HG03159 (cell line): ENCODE measurements at regions not wholly inside any gene's neighbourhood (a gene's known extent, or its start where the extent isn't known, plus 50 kb on each side); places are given as distances from the start of the nearest gene placed in this dataset.
"Not testable (repeated sequence)": the region's sequence is repeated elsewhere in the genome, so short reads cannot be mapped to it uniquely, and the experiment has no call there.

ENCODE experiments used
- ATAC-seq: cut with Tn5 transposase; IDR thresholded peaks from one replicate; pipeline ENCODE4 v1.9.1; 2021; ENCODE audit warnings: mild to moderate bottlenecking, moderate library complexity; ENCODE audit not compliant: unreplicated experiment

DNA sequence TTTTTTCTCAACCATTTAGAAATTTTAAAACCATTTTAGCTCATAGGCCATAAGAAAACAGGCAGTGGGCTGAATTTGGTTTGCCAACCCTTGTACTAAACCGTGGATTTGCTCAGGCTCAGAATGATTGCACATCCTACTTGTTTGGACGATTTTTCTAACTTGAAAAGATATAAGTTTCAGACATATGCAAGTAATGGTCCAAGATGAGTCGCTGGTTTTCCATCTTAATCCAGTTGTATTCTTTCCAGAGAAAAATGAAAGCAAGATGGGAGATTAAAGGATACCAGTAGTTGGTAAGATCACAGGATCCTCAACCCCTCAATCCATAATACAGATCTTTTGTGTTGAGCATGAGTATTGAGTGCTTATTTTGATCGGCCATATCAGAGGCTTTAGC is 250.9 kb downstream of the TINAG start:
- ATAC-seq: no peak

GRCh38 chr6:54564188-54564587 is 255.9 kb downstream of the TINAG start:
- ATAC-seq: not testable (repeated sequence)

- no peak for ATAC-seq
Observed at GRCh38 chr6:54574671-54575070, 266.4 kb downstream of the TINAG start.

- ATAC-seq: no peak
Observed at GRCh38 chr6:54578261-54578660, 268.3 kb upstream of the FAM83B start.

GRCh38 chr6:54579011-54579410 is 267.6 kb upstream of the FAM83B start:
- ATAC-seq: no peak

DNA sequence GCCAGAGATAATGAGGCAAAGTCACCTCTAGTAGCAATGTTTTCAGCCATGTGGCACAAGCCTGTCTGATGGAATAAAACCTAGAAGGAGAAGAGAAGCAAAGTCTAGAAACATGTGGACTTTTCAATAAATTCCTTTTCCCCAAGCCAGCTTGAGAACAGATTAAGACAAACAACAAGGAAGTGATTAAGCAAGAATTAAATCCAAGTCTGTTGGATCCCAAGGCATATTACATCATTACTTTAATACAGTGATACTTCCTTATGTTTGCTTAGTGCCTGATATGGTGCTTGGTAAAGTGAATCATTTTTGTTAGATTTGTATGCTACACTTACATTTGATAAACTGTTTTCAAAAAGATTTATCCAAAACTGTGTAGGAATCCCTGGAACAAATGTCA is 260.3 kb upstream of the FAM83B start:
- ATAC-seq: no peak

DNA sequence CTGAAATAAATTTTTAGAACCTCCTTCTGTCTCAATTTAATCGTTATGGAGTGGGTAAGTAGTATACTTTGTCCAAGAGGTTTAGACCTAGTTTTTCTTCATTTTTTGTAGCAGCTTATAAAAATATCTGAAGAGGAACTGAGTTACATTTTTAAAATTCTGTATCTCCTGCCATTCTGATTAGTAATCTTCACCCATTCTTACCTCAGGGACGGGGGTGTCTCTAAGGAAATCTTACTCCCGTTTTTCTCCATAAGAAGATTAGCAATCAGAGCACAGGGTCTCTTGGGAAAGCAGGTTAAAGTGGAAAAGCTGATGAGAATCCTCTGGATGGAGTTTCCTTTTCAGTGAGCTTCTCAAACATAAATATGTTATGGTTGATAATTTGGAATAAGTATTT is 259.3 kb upstream of the FAM83B start:
- ATAC-seq: no peak

- no peak for ATAC-seq
Observed at GRCh38 chr6:54588176-54588575, 258.4 kb upstream of the FAM83B start.

DNA sequence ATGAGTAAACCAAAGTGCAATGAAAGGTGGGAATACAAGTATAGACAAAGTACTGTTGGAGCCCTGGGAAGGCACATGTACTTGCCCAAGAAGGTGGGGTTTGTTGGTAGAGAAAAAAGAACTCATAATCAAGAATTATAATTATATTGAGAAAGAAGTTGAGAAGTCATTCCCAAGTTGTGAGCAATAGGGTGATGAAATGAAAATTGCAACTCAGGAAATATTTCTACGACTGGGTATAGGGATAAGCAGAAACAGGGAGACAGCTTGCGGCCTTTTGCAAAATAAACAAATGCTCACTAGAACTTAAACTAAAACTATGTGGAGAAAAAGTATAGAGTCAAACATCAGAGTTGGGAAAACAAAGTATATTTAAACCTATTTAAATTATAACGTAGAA is 250.7 kb upstream of the FAM83B start:
- no peak for ATAC-seq

DNA sequence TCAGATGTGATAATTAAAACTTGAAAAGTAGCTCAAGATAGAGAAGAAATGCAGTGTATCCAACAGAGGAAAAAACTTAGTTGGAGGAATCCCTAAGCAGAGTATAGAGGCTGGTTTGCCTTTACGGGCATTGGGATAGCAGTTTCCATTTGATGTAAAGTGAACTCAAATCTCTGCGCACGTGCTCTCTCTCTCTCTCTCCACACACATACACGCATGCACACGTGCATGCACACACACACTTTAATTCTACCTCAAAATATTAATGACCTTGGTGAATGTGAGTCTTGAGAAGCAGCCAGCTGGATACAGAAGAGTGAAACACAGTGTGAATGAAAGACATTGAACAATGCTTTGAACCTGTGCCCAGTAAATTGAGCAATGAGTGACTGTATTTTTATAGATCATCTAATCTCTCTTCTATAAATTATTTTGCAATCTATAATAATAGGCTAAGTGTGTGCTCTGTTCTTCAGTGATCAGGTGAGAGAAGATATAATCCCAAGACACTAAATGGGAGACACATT is 247.7 kb upstream of the FAM83B start:
- ATAC-seq: no peak

DNA sequence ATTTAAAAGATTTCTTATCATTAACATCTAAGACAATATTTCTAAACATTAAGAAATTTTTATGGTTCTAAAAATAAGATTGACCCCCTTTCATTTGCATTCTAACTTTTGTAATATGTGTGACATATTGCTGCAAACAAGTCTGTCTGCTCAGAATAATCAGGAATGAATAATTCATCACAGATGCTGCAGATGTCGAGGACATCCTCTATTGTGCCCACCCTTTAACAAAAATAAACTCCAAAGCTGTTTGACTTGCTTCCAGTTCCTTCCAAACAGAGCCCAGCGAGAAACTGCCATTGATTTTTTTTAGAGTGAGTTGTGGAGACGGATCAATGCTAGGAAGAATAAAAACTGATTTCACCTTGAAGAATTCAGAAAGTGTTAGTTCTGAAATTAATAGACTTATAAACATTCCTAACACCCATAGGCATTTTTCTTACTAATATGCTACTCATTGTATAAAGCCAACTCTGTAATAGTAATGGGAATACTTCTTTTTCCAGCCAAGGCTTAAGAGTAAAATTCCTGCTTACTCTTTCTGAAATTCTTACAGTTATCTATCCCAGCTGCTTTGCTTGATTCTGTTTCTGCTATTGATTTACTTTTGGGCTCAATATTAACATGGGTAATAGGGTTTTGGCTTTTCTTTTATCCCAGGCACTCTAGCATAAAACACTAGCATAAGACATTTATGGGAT is 244.8 kb upstream of the FAM83B start:
- ATAC-seq: no peak

GRCh38 chr6:54602591-54602990 is 244.0 kb upstream of the FAM83B start:
- no peak for ATAC-seq

DNA sequence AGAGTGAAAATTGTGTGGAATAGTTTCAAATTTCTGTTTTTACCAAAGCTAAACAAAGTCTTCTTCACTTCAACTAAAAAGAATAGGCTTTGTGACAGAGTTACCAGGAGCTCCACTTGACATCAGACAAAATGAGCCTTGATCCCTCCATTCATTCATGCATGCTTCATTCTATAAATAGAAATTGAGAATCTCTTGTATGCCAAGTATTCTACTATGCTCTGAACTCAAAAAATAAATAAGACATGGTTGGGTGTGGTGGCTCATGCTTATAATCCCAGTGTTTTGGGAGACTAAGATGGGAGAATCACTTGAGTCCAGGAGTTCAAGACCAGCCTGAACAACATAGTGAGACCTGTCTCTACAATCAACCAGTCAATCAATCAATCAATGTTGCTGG is 236.6 kb upstream of the FAM83B start:
- no peak for ATAC-seq

GRCh38 chr6:54613596-54613995 is 233.0 kb upstream of the FAM83B start:
- no peak for ATAC-seq

DNA sequence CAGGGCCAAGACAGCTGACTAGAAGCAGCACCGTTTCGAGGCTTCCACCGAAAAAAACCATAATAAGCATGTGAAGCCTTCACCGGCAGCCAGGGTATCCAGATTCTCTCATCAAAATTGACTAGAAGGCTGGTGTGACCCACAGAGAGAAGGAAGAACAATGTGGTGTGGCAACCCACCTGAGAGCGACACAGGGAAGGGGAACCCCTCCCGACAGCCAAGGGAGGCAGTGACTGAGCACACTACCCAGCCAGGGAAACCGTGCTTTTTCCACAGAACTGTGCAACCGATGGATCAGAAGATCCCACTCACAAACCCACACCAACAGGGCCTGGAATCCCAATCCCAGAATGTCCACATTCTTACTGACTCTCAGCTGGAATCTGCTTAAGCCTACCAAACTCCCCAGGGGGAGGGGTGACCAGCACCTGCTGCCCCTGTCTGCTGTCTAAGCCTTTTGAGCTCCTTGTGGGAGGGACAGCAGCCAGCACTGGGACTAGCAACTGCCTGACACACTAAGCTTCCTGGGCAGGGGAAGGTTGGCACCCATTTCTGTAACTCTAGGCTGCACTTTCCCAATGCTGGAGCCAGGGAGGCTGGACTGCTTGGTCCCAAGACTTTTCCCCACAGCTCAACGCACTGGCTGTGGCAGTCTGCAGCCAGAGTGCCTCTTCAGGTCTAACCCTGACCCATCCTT is 231.9 kb upstream of the FAM83B start:
- no peak for ATAC-seq

DNA sequence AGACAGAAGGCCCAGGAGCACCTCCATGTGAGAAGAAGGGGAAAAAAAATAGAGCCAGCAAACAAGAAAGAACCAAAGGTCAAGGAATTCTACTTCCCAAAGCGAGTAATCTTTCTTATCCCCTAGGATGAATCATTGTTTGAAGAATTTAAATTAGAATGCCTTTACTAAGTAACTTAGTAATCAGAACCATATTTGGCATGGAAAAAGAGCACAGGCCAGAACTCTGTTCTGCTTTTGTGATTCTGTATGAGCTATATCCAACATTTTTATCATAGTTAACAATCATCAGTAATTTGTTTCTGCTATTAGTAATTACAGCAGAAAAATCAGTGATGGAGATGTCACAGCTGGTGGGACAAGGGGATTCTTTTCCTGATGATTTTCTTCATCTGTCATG is 228.8 kb upstream of the FAM83B start:
- ATAC-seq: no peak

GRCh38 chr6:54618572-54618971 is 228.0 kb upstream of the FAM83B start:
- ATAC-seq: no peak

DNA sequence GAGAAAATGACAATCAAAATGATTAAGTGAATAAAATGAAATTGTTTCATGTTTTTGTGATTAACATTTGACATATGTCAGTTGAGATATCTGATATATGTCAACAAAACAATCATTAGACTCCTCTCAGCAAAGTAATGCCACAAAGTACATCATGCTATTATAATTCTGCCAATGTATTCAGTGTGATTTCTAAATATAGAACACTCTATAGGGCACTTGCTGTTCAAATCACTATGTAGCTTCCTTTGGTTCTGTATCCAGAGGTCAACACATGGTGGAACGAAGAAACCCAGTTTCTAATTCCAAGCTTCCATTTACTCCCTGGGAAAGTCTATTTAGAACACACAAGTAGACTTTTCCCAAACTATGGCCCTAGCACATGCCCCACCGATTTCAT is 227.5 kb upstream of the FAM83B start:
- ATAC-seq: no peak

DNA sequence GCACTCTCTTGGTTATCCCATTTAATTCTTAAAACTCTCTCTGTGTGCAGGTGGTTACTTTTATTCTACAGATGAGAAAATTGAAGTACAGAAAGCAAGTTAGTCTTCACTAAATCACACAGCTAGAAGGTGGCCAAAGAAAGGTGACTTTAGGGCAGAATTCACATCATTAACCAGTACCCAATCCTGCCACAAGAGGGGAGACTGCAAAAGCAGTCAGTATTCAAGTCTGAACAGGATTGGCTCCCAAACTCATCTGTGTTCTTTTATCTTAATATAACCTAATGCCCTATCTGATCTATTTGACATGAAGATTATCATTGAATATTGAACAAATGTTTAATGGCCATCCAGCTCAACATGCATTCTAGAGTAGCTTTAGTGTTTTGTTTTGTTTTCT is 225.3 kb upstream of the FAM83B start:
- peak; percentile 98 for ATAC-seq

DNA sequence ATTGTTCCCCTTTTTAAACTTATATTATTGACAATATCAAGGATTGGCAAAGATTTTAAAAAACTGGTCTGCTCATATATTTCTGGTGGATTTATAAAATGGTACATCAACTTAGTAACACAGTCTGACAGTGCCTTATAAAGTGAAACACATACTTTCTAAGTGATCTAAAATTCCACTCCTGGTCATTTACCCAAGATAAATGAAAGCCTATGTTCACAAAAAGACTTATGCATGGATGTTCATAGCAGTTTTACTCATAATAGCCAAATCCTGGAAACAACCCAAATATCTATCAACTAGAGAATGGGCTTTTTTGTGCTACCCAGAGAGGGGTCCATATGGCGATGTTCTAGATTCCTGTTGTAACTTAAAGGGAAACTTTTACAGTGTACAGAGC is 222.4 kb upstream of the FAM83B start:
- no peak for ATAC-seq

GRCh38 chr6:54624779-54625178 is 221.8 kb upstream of the FAM83B start:
- ATAC-seq: no peak

GRCh38 chr6:54629131-54629530 is 217.4 kb upstream of the FAM83B start:
- ATAC-seq: no peak
